NCI-H2107 treated with DMSO at 0.1 percent for 48 hours (cell line): ENCODE measurements at regions not wholly inside any gene's neighbourhood (a gene's known extent, or its start where the extent isn't known, plus 50 kb on each side); places are given as distances from the start of the nearest gene placed in this dataset.

ENCODE experiments used
- DNase-seq: peaks from one replicate; lab custom pipeline; 2025; ENCODE audit not compliant: unreplicated experiment; lab: John Stamatoyannopoulos, UW

- no peak for DNase-seq
Measured at GRCh38 chr12:126469211-126469610, 1404.0 kb downstream of the AACS start.

- no peak for DNase-seq
Measured at GRCh38 chr12:126474703-126475102, 1409.5 kb downstream of the AACS start.

- no peak for DNase-seq
Measured at GRCh38 chr12:126480451-126480850, 1415.2 kb downstream of the AACS start.

GRCh38 chr12:126481688-126482087 is 1416.5 kb downstream of the AACS start:
- no peak for DNase-seq

- DNase-seq = no peak
Measured at GRCh38 chr12:126482238-126482889, 1417.1 kb downstream of the AACS start.

GRCh38 chr12:126483145-126484068 is 1418.2 kb downstream of the AACS start:
- no peak for DNase-seq

- no peak for DNase-seq
Measured at GRCh38 chr12:126487431-126487980, 1422.3 kb downstream of the AACS start.

GRCh38 chr12:126488806-126489205 is 1423.6 kb downstream of the AACS start:
- DNase-seq = no peak

- DNase-seq = no peak
Measured at GRCh38 chr12:126492181-126492580, 1426.9 kb downstream of the AACS start.

- DNase-seq = no peak
Measured at GRCh38 chr12:126493366-126494108, 1428.3 kb downstream of the AACS start.

- no peak for DNase-seq
Measured at GRCh38 chr12:126496201-126496600, 1431.0 kb downstream of the AACS start.

- DNase-seq = no peak
Measured at GRCh38 chr12:126506426-126507182, 1441.4 kb downstream of the AACS start.

GRCh38 chr12:126507231-126507630 is 1442.0 kb downstream of the AACS start:
- DNase-seq = no peak

- no peak for DNase-seq
Measured at GRCh38 chr12:126509572-126509971, 1444.3 kb downstream of the AACS start.

- no peak for DNase-seq
Measured at GRCh38 chr12:126510630-126511029, 1445.4 kb downstream of the AACS start.

GRCh38 chr12:126512916-126513913 is 1448.0 kb downstream of the AACS start:
- DNase-seq = no peak

- DNase-seq = no peak
Measured at GRCh38 chr12:126518596-126519200, 1453.5 kb downstream of the AACS start.

- no peak for DNase-seq
Measured at GRCh38 chr12:126519833-126520232, 1454.6 kb downstream of the AACS start.

- DNase-seq = no peak
Measured at GRCh38 chr12:126523891-126524290, 1458.7 kb downstream of the AACS start.
